ENCODE measurements at regions not wholly inside any gene's neighbourhood (a gene's known extent, or its start where the extent isn't known, plus 50 kb on each side); places are given as distances from the start of the nearest gene placed in this dataset.
A peak's percentile ranks its signal among the peaks of the same experiment; 100 is the strongest.
"Not testable (repeated sequence)": the region's sequence is repeated elsewhere in the genome, so short reads cannot be mapped to it uniquely, and the experiment has no call there.

- FAIRE-seq (no peak), DNase-seq (ENCODE audit: extremely low spot score, insufficient read length, low read depth) (no peak)
Observed at GRCh38 chr10:43931308-43931930, 282.7 kb upstream of the ZNF32 start.

- FAIRE-seq (no peak), DNase-seq (ENCODE audit: extremely low spot score, insufficient read length, low read depth) (no peak)
Observed at GRCh38 chr10:43930777-43931176, 282.1 kb upstream of the ZNF32 start.

GRCh38 chr10:43930243-43930642 lies 281.6 kb upstream of the ZNF32 start:
- no peak for FAIRE-seq
- DNase-seq (ENCODE audit: extremely low spot score, insufficient read length, low read depth) = no peak

GRCh38 chr10:43929122-43929521 lies 280.4 kb upstream of the ZNF32 start:
- no peak for FAIRE-seq
- no peak for DNase-seq (ENCODE audit: extremely low spot score, insufficient read length, low read depth)

- no peak for FAIRE-seq
Observed at GRCh38 chr10:43928425-43928968, 279.8 kb upstream of the ZNF32 start.

GRCh38 chr10:43926875-43927406 lies 278.3 kb upstream of the ZNF32 start:
- DNase-seq (ENCODE audit: extremely low spot score, insufficient read length, low read depth) (no peak), FAIRE-seq (no peak)

More at GRCh38 chr10:43928425-43928968, 279.8 kb upstream of the ZNF32 start:
- DNase-seq (ENCODE audit: extremely low spot score, insufficient read length, low read depth) = no peak

GRCh38 chr10:43926371-43926770 lies 277.7 kb upstream of the ZNF32 start:
- no peak for DNase-seq (ENCODE audit: extremely low spot score, insufficient read length, low read depth)
- FAIRE-seq = no peak

- DNase-seq (ENCODE audit: extremely low spot score, insufficient read length, low read depth) (no peak), FAIRE-seq (no peak)
Observed at GRCh38 chr10:43925793-43926192, 277.1 kb upstream of the ZNF32 start.

GRCh38 chr10:43923328-43923727 lies 274.6 kb upstream of the ZNF32 start:
- DNase-seq (ENCODE audit: extremely low spot score, insufficient read length, low read depth) (no peak), FAIRE-seq (no peak)

- DNase-seq (ENCODE audit: extremely low spot score, insufficient read length, low read depth) = no peak
- no peak for FAIRE-seq
Observed at GRCh38 chr10:43922335-43923280, 273.9 kb upstream of the ZNF32 start.

GRCh38 chr10:43921881-43922280 lies 273.2 kb upstream of the ZNF32 start:
- DNase-seq (ENCODE audit: extremely low spot score, insufficient read length, low read depth) = no peak

GRCh38 chr10:43921478-43921877 lies 272.8 kb upstream of the ZNF32 start:
- no peak for FAIRE-seq
- DNase-seq (ENCODE audit: extremely low spot score, insufficient read length, low read depth) = no peak

More at GRCh38 chr10:43921881-43922280, 273.2 kb upstream of the ZNF32 start:
- FAIRE-seq = no peak

- not testable (repeated sequence) for FAIRE-seq; DNase-seq (ENCODE audit: extremely low spot score, insufficient read length, low read depth)
Observed at GRCh38 chr10:43920236-43920758, 271.6 kb upstream of the ZNF32 start.

GRCh38 chr10:43913676-43914235 lies 265.1 kb upstream of the ZNF32 start:
- DNase-seq (ENCODE audit: extremely low spot score, insufficient read length, low read depth) (no peak), FAIRE-seq (peak; percentile 24)

- FAIRE-seq = no peak
- no peak for DNase-seq (ENCODE audit: extremely low spot score, insufficient read length, low read depth)
Observed at GRCh38 chr10:43912469-43912868, 263.8 kb upstream of the ZNF32 start.

GRCh38 chr10:43906490-43906889 lies 257.8 kb upstream of the ZNF32 start:
- FAIRE-seq = no peak
- DNase-seq (ENCODE audit: extremely low spot score, insufficient read length, low read depth) = no peak

- FAIRE-seq = no peak
- no peak for DNase-seq (ENCODE audit: extremely low spot score, insufficient read length, low read depth)
Observed at GRCh38 chr10:43905512-43906236, 257.0 kb upstream of the ZNF32 start.

- FAIRE-seq = no peak
Observed at GRCh38 chr10:43904844-43905243, 256.2 kb upstream of the ZNF32 start.

GRCh38 chr10:43904301-43904700 lies 255.6 kb upstream of the ZNF32 start:
- FAIRE-seq (no peak), DNase-seq (ENCODE audit: extremely low spot score, insufficient read length, low read depth) (no peak)

More at GRCh38 chr10:43904844-43905243, 256.2 kb upstream of the ZNF32 start:
- DNase-seq (ENCODE audit: extremely low spot score, insufficient read length, low read depth) = no peak
